ENCODE measurements at regions not wholly inside any gene's neighbourhood (a gene's known extent, or its start where the extent isn't known, plus 50 kb on each side); places are given as distances from the start of the nearest gene placed in this dataset.

GRCh38 chr10:124265391-124265745 lies 153.4 kb downstream of the OAT start:
- no peak for DNase-seq (ENCODE audit: low read depth, low spot score)

- DNase-seq (ENCODE audit: low read depth, low spot score): no peak
Observed at GRCh38 chr10:124264711-124265390, 153.9 kb downstream of the OAT start.

- no peak for DNase-seq (ENCODE audit: low read depth, low spot score)
Observed at GRCh38 chr10:124264271-124264670, 154.5 kb downstream of the OAT start.

- DNase-seq (ENCODE audit: low read depth, low spot score): no peak
Observed at GRCh38 chr10:124263726-124264125, 155.0 kb downstream of the OAT start.

GRCh38 chr10:124262971-124263370 lies 155.8 kb downstream of the OAT start:
- DNase-seq (ENCODE audit: low read depth, low spot score): no peak

- DNase-seq (ENCODE audit: low read depth, low spot score): no peak
Observed at GRCh38 chr10:124262234-124262865, 156.4 kb downstream of the OAT start.

GRCh38 chr10:124259139-124259825 lies 159.4 kb downstream of the OAT start:
- no peak for DNase-seq (ENCODE audit: low read depth, low spot score)

GRCh38 chr10:124257781-124258180 lies 160.9 kb downstream of the OAT start:
- no peak for DNase-seq (ENCODE audit: low read depth, low spot score)

- no peak for DNase-seq (ENCODE audit: low read depth, low spot score)
Observed at GRCh38 chr10:124256151-124256550, 162.6 kb downstream of the OAT start.

GRCh38 chr10:124255556-124255955 lies 162.2 kb upstream of the CHST15 start:
- no peak for DNase-seq (ENCODE audit: low read depth, low spot score)

- DNase-seq (ENCODE audit: low read depth, low spot score): no peak
Observed at GRCh38 chr10:124254490-124254889, 161.1 kb upstream of the CHST15 start.

GRCh38 chr10:124253006-124253405 lies 159.6 kb upstream of the CHST15 start:
- no peak for DNase-seq (ENCODE audit: low read depth, low spot score)

GRCh38 chr10:124252097-124252715 lies 158.8 kb upstream of the CHST15 start:
- no peak for DNase-seq (ENCODE audit: low read depth, low spot score)

- no peak for DNase-seq (ENCODE audit: low read depth, low spot score)
Observed at GRCh38 chr10:124251317-124252065, 158.1 kb upstream of the CHST15 start.

GRCh38 chr10:124250506-124250905 lies 157.1 kb upstream of the CHST15 start:
- no peak for DNase-seq (ENCODE audit: low read depth, low spot score)

- no peak for DNase-seq (ENCODE audit: low read depth, low spot score)
Observed at GRCh38 chr10:124249812-124250432, 156.5 kb upstream of the CHST15 start.

GRCh38 chr10:124249196-124249595 lies 155.8 kb upstream of the CHST15 start:
- no peak for DNase-seq (ENCODE audit: low read depth, low spot score)

- no peak for DNase-seq (ENCODE audit: low read depth, low spot score)
Observed at GRCh38 chr10:124248056-124249045, 155.0 kb upstream of the CHST15 start.

GRCh38 chr10:124245806-124246440 lies 152.5 kb upstream of the CHST15 start:
- no peak for DNase-seq (ENCODE audit: low read depth, low spot score)

- DNase-seq (ENCODE audit: low read depth, low spot score): no peak
Observed at GRCh38 chr10:124245191-124245590, 151.8 kb upstream of the CHST15 start.

Measured in activated CD4-positive, CD25-positive, alpha-beta regulatory T cell treated with anti-CD3 and anti-CD28 coated beads, Interleukin-2, amount 50 U/mL, for 16 hours (primary cell).